Esophagus squamous epithelium (tissue), 5 donors: ENCODE measurements at regions not wholly inside any gene's neighbourhood (a gene's known extent, or its start where the extent isn't known, plus 50 kb on each side); places are given as distances from the start of the nearest gene placed in this dataset.
"Not testable (repeated sequence)": the region's sequence is repeated elsewhere in the genome, so short reads cannot be mapped to it uniquely, and the experiment has no call there.

Source experiments
- DNase-seq: peaks from one replicate; lab custom pipeline; 2025; lab: John Stamatoyannopoulos, UW
- H3K27ac ChIP-seq, 4 donors: fragments of 200-600 bp; sonication (generic); one replicate each; pipeline ENCODE4 v1.5.1; 2016 to 2019; ENCODE audit warnings: mild to moderate bottlenecking in 1 of 4
- H3K27me3 ChIP-seq, 4 donors: fragments of 200-600 bp; sonication (generic); 1 replicate in 3 of 4; 2 replicates in 1 of 4; pipeline versions ENCODE4 v1.5.1 to v1.6.0; 2017 to 2021; ENCODE audit warnings: antibody characterized with exemption in 1 of 4
- H3K36me3 ChIP-seq, 3 donors: fragments of 200-600 bp; sonication (generic); one replicate each; pipeline ENCODE4 v1.5.1; 2016 to 2019
- H3K4me1 ChIP-seq, 3 donors: fragments of 200-600 bp; sonication (generic); one replicate each; pipeline ENCODE4 v1.5.1; 2017 to 2019
- H3K4me3 ChIP-seq, 4 donors: fragments of 200-600 bp; sonication (generic); 1 replicate in 3 of 4; 2 replicates in 1 of 4; pipeline ENCODE4 v1.5.1; 2016 to 2019; ENCODE audit warnings: mild to moderate bottlenecking in 2 of 4, moderate library complexity in 1 of 4
- H3K9me3 ChIP-seq, 3 donors: fragments of 200-600 bp; sonication (generic); one replicate each; pipeline ENCODE4 v1.5.1; 2016 to 2019
- POLR2A ChIP-seq, 4 donors: fragments of 450-650 bp; IDR thresholded peaks; one replicate each; pipeline ENCODE4 v1.6.1; 2017; ENCODE audit warnings: antibody characterized with exemption in 4 of 4, mild to moderate bottlenecking in 4 of 4, moderate library complexity in 3 of 4
- WGBS, 2 donors: methylation state at CpG; one replicate each; pipeline ENCODE4 v1.1.5; 2018; 5-methylcytosine and 5-hydroxymethylcytosine counted together
- intact Hi-C: fragments of 100-400 bp; cut with DNase I; formaldehyde crosslinking; loops from one replicate; pipeline ENCODE4 v1.15.0; 2022
- small RNA-seq, 4 donors: library from RNA; depleted of rRNA; stranded (forward); fragments of <200 nt; gene quantifications; one replicate each; pipeline ENCODE3, GENCODE V24; 2016
- TF ChIP-seq, protein P1 (sequence below), 6 experiments: fragments of 450-650 bp in 4 of 6; fragments of 200-600 bp in 2 of 6; sonication (generic) in 2 of 6; IDR thresholded peaks; one replicate each; pipeline ENCODE4 v1.5.1; 2016 to 2019; ENCODE audit warnings: antibody characterized with exemption in 6 of 6, mild to moderate bottlenecking in 4 of 6, moderate library complexity in 4 of 6
- donor health status: DM: yes; HTN: yes; CAD: no.

DNA sequence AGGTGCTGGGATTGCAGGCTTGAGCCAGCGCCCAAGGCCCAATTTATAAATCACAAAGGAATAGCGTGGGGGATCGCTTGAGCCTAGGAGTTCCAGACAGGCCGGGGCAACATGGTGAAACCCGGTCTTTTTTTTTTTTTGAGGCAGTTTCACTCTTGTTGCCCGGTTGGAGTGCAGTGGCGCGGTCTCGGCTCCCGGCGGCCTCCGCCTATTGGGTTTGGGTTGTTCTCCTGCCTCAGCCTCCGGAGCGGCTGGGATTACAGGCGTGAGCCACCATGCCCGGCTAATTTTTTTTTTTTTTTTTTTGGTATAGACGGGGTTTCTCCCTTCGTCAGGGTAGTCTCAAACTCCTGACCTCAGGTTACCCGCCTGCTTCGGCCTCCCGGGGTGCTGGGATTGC lies 65.0 kb downstream of the GOLGA6L7 start:
- intact Hi-C loops: no loop called here
- TF ChIP-seq POLR2A (IDR thresholded peaks at IDR 0.05): no peak
- TF ChIP-seq, protein P1, sequence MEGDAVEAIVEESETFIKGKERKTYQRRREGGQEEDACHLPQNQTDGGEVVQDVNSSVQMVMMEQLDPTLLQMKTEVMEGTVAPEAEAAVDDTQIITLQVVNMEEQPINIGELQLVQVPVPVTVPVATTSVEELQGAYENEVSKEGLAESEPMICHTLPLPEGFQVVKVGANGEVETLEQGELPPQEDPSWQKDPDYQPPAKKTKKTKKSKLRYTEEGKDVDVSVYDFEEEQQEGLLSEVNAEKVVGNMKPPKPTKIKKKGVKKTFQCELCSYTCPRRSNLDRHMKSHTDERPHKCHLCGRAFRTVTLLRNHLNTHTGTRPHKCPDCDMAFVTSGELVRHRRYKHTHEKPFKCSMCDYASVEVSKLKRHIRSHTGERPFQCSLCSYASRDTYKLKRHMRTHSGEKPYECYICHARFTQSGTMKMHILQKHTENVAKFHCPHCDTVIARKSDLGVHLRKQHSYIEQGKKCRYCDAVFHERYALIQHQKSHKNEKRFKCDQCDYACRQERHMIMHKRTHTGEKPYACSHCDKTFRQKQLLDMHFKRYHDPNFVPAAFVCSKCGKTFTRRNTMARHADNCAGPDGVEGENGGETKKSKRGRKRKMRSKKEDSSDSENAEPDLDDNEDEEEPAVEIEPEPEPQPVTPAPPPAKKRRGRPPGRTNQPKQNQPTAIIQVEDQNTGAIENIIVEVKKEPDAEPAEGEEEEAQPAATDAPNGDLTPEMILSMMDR (IDR thresholded peaks at IDR 0.05): no peak
- H3K4me3 ChIP-seq: no peak overlapping the region
- no peak for DNase-seq
- peaks cover 0 to 14% (median 0%) of the 10 kb centered on the region in 4 donors for H3K27me3 ChIP-seq
- H3K27ac ChIP-seq: no peak overlapping the region
- H3K9me3 ChIP-seq: no peaks in the 10 kb centered on the region
- H3K36me3 ChIP-seq: no peaks in the 10 kb centered on the region
- 92 to 98% methylated on average over 11 to 17 of the region's 21 CpGs for WGBS, 2 donors
- H3K4me1 ChIP-seq: peaks cover 0 to 2% (median 0%) of the 10 kb centered on the region in 3 donors

DNA sequence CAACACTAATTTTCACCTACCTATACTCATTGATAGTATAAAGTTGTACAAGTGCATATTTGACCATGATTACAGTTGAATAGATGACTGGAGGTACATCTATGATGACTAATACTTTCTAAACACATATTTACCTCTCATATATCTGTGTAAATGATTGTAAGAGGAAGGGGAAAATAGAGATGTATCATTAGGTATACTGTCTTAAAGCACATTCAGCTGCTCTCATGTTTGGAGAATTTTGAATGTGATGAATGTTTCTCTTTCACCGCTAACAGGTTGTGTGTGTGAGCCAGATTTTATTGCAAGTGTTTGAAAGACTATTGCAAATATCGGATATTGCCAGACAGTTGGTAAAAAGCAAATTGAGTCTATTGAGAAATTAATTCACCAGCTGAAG lies 66.2 kb upstream of the GOLGA8M start:
- intact Hi-C loops, H3K4me1 ChIP-seq, H3K27ac ChIP-seq, H3K9me3 ChIP-seq, H3K36me3 ChIP-seq, H3K27me3 ChIP-seq, DNase-seq, H3K4me3 ChIP-seq: not testable (repeated sequence)
- 76 to 91% methylated on average over 2 of the region's 2 CpGs for WGBS, 2 donors

DNA sequence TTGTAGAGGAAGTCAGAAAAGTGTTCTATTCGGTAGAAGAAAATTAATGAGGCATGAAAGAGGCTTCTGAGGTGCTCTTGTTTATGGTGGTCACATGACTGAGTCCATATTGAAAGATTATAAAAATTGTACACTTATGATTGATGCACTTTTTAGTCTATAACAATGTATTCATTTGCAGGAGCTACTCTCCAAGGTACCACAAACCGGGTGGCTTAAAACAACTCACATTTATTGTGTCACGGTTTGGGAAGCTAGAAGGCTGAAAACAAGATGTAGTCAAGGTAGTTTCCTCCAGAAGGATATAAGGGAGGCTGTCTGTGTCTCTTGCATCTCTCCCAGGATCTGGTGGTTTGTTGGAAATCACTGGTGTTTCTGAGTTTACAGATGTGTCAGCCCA lies 60.6 kb upstream of the GOLGA8M start:
- H3K9me3 ChIP-seq, H3K36me3 ChIP-seq, DNase-seq, H3K27me3 ChIP-seq, H3K4me3 ChIP-seq, intact Hi-C loops, H3K27ac ChIP-seq, H3K4me1 ChIP-seq: not testable (repeated sequence)
- 31 to 47% methylated on average over 2 to 3 of the region's 3 CpGs for WGBS, 2 donors

Small RNA genes lying in the stretch of these regions (small RNA-seq; reads per million reads assigned to genes)
- gene AC055876.3: 0 reads per million in 4 donors
